K562 (cell line): ENCODE measurements at regions not wholly inside any gene's neighbourhood (a gene's known extent, or its start where the extent isn't known, plus 50 kb on each side); places are given as distances from the start of the nearest gene placed in this dataset.

Source experiments
- ATAC-seq: fragments of 200-7000 bp; cut with Tn5 transposase; 3 replicates; pipeline ENCODE4 v1.9.1; 2020; ENCODE audit warnings: moderate library complexity
- BruUV-seq: library from RNA; stranded (reverse); fragments of 400-500 nt; replicated peaks from 2 replicates; lab custom pipeline; 2021; lab: Mats Ljungman, UMichigan
- CTCF ChIA-PET: fragments of 300-600 bp; formaldehyde crosslinking; extraction: SDS; loops from one replicate; lab custom pipeline; 2021; ENCODE audit warnings: low intra/inter-chr PET ratio; lab: Yijun Ruan, JAX
- POLR2A ChIA-PET: fragments of 300-600, 350-650 bp; sonication (Branson Sonifier 250); formaldehyde crosslinking; extraction: SDS; loops from one replicate; lab custom pipeline; 2021; ENCODE audit warnings: antibody characterized with exemption, inconsistent platforms; lab: Yijun Ruan, JAX
- DNase-seq, 4 experiments: peaks; one replicate each; pipeline versions ENCODE4 v3.0.0 to v3.0.0-alpha.2; 2011 to 2018; ENCODE audit warnings: low spot score in 3 of 4, mixed read lengths in 3 of 4; ENCODE audit errors: extremely low read depth in 1 of 4
- FAIRE-seq: peaks from 2 replicates; lab custom pipeline; 2011; peaks lifted over from hg19 to GRCh38; lab: Jason Lieb, UNC
- H2AFZ ChIP-seq: 2 replicates; pipeline ENCODE4 v1.6.0; 2011; ENCODE audit warnings: low read depth, low read length, control low read depth, inconsistent platforms
- H3K27ac ChIP-seq: fragments of 200-600 bp; 3 replicates; pipeline ENCODE4 v1.8.0; 2011; ENCODE audit warnings: low read depth, mild to moderate bottlenecking, control low read depth, inconsistent platforms, low read length, moderate library complexity, mixed read lengths; ENCODE audit errors: extremely low read depth
- H3K27me3 ChIP-seq, 2 experiments: fragments of 300-600 bp in 1 of 2; 2 replicates in 1 of 2; 3 replicates in 1 of 2; pipeline versions ENCODE4 v1.6.0 to v1.8.0; 2011; ENCODE audit warnings: inconsistent platforms in 2 of 2, low read length in 2 of 2, mild to moderate bottlenecking in 1 of 2, mixed read lengths in 1 of 2, moderate library complexity in 1 of 2; ENCODE audit not compliant: control insufficient read depth in 2 of 2, insufficient read depth in 2 of 2
- H3K36me3 ChIP-seq: fragments of 300-600 bp; 3 replicates; pipeline ENCODE4 v1.8.0; 2011; ENCODE audit warnings: mild to moderate bottlenecking, low read length, inconsistent platforms; ENCODE audit not compliant: control insufficient read depth, insufficient read depth
- H3K4me1 ChIP-seq, 2 experiments: fragments of 200-600 bp in 1 of 2; replicated peaks in 1 of 2; 2 replicates in 1 of 2; 3 replicates in 1 of 2; pipeline versions ENCODE4 v1.5.1 to v1.8.0; 2011; ENCODE audit warnings: inconsistent platforms in 2 of 2, low read length in 2 of 2, mild to moderate bottlenecking in 1 of 2, mixed read lengths in 1 of 2, moderate library complexity in 1 of 2; ENCODE audit not compliant: control insufficient read depth in 2 of 2, insufficient read depth in 2 of 2
- H3K4me2 ChIP-seq: 2 replicates; pipeline ENCODE4 v1.6.1; 2011; ENCODE audit warnings: low read length, control low read depth, inconsistent platforms, mixed read lengths; ENCODE audit not compliant: insufficient read depth
- H3K4me3 ChIP-seq: fragments of 200-600 bp; sonication (generic), shearing (Covaris generic); 2 replicates; pipeline ENCODE4 v1.5.1; 2016; ENCODE audit warnings: control low read depth, inconsistent platforms
- H3K79me2 ChIP-seq: fragments of 200-600 bp; 3 replicates; pipeline ENCODE4 v1.8.0; 2011; ENCODE audit warnings: low read length, inconsistent platforms; ENCODE audit not compliant: control insufficient read depth, insufficient read depth
- H3K9ac ChIP-seq, 2 experiments: 2 replicates each; pipeline versions ENCODE4 v1.6.0 to v1.6.1; 2011; ENCODE audit warnings: low read depth in 2 of 2, low read length in 2 of 2, control low read depth in 1 of 2, inconsistent platforms in 1 of 2, mild to moderate bottlenecking in 1 of 2, mixed read lengths in 1 of 2; ENCODE audit not compliant: insufficient read depth in 1 of 2
- H3K9me1 ChIP-seq: one replicate; pipeline ENCODE4 v1.6.0; 2011; ENCODE audit warnings: inconsistent platforms, mild to moderate bottlenecking, low read length, moderate library complexity; ENCODE audit not compliant: control insufficient read depth, insufficient read depth
- H3K9me3 ChIP-seq: replicated peaks from 2 replicates; pipeline ENCODE4 v1.5.1; 2011; ENCODE audit warnings: low read depth, low read length, inconsistent platforms; ENCODE audit not compliant: control insufficient read depth, insufficient read depth
- H4K20me1 ChIP-seq: replicated peaks from 2 replicates; pipeline ENCODE4 v1.6.1; 2011; ENCODE audit warnings: low read length, inconsistent platforms, mixed read lengths; ENCODE audit not compliant: control insufficient read depth, insufficient read depth
- WGBS: fragments of 100-300 bp; shearing (Covaris generic); methylation state at CpG from one replicate; pipeline ENCODE4 v1.1.6; 2016; ENCODE audit warnings: low coverage, mixed read lengths; ENCODE audit not compliant: insufficient coverage; ENCODE audit errors: missing lambda C conversion rate; 5-methylcytosine and 5-hydroxymethylcytosine counted together
- in situ Hi-C: fragments of 300-500 bp; cut with MboI; formaldehyde crosslinking; loops from 4 replicates; pipeline ENCODE4 v1.15.0; 2018; ENCODE audit warnings: inconsistent platforms, mixed read lengths
- intact Hi-C: fragments of 100-400 bp; cut with micrococcal nuclease; formaldehyde crosslinking; loops from 2 replicates; pipeline ENCODE4 v1.14.2; 2022
- TF ChIP-seq, protein P1 (sequence below): fragments of 200-600 bp; sonication (generic); IDR thresholded peaks from one replicate; pipeline ENCODE4 v1.6.1; 2012; ENCODE audit warnings: mild to moderate bottlenecking, low read depth, low read length, inconsistent platforms

DNA sequence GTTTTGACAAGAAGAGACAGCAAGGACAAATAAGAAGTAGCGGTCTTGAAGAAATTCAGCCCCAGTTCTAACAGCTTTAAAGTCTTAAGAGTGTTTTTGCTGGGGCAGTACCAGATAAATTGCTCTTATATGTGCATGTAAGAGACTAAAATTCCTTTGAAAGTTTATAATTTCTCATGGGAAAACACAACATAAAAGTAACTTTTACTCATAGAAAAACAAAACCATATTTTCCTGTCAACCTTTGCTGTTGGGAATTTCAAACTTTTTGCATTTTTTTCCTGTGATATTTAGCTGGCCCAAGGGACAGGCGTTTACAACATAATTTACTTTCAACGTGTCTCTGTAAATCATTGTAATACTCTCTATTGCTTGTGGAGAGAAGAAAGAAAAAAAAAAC, 767.8 kb upstream of the ZEB2 start:
- H3K27ac ChIP-seq = no peak overlapping the region
- WGBS = 46% methylated on average over 3 of the region's 3 CpGs
- H4K20me1 ChIP-seq = no peaks in the 10 kb centered on the region
- H3K9ac ChIP-seq = no peak overlapping the region
- no peaks in the 10 kb centered on the region for H3K79me2 ChIP-seq
- TF ChIP-seq, protein P1, sequence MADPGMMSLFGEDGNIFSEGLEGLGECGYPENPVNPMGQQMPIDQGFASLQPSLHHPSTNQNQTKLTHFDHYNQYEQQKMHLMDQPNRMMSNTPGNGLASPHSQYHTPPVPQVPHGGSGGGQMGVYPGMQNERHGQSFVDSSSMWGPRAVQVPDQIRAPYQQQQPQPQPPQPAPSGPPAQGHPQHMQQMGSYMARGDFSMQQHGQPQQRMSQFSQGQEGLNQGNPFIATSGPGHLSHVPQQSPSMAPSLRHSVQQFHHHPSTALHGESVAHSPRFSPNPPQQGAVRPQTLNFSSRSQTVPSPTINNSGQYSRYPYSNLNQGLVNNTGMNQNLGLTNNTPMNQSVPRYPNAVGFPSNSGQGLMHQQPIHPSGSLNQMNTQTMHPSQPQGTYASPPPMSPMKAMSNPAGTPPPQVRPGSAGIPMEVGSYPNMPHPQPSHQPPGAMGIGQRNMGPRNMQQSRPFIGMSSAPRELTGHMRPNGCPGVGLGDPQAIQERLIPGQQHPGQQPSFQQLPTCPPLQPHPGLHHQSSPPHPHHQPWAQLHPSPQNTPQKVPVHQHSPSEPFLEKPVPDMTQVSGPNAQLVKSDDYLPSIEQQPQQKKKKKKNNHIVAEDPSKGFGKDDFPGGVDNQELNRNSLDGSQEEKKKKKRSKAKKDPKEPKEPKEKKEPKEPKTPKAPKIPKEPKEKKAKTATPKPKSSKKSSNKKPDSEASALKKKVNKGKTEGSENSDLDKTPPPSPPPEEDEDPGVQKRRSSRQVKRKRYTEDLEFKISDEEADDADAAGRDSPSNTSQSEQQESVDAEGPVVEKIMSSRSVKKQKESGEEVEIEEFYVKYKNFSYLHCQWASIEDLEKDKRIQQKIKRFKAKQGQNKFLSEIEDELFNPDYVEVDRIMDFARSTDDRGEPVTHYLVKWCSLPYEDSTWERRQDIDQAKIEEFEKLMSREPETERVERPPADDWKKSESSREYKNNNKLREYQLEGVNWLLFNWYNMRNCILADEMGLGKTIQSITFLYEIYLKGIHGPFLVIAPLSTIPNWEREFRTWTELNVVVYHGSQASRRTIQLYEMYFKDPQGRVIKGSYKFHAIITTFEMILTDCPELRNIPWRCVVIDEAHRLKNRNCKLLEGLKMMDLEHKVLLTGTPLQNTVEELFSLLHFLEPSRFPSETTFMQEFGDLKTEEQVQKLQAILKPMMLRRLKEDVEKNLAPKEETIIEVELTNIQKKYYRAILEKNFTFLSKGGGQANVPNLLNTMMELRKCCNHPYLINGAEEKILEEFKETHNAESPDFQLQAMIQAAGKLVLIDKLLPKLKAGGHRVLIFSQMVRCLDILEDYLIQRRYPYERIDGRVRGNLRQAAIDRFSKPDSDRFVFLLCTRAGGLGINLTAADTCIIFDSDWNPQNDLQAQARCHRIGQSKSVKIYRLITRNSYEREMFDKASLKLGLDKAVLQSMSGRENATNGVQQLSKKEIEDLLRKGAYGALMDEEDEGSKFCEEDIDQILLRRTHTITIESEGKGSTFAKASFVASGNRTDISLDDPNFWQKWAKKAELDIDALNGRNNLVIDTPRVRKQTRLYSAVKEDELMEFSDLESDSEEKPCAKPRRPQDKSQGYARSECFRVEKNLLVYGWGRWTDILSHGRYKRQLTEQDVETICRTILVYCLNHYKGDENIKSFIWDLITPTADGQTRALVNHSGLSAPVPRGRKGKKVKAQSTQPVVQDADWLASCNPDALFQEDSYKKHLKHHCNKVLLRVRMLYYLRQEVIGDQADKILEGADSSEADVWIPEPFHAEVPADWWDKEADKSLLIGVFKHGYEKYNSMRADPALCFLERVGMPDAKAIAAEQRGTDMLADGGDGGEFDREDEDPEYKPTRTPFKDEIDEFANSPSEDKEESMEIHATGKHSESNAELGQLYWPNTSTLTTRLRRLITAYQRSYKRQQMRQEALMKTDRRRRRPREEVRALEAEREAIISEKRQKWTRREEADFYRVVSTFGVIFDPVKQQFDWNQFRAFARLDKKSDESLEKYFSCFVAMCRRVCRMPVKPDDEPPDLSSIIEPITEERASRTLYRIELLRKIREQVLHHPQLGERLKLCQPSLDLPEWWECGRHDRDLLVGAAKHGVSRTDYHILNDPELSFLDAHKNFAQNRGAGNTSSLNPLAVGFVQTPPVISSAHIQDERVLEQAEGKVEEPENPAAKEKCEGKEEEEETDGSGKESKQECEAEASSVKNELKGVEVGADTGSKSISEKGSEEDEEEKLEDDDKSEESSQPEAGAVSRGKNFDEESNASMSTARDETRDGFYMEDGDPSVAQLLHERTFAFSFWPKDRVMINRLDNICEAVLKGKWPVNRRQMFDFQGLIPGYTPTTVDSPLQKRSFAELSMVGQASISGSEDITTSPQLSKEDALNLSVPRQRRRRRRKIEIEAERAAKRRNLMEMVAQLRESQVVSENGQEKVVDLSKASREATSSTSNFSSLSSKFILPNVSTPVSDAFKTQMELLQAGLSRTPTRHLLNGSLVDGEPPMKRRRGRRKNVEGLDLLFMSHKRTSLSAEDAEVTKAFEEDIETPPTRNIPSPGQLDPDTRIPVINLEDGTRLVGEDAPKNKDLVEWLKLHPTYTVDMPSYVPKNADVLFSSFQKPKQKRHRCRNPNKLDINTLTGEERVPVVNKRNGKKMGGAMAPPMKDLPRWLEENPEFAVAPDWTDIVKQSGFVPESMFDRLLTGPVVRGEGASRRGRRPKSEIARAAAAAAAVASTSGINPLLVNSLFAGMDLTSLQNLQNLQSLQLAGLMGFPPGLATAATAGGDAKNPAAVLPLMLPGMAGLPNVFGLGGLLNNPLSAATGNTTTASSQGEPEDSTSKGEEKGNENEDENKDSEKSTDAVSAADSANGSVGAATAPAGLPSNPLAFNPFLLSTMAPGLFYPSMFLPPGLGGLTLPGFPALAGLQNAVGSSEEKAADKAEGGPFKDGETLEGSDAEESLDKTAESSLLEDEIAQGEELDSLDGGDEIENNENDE = no peak
- TF ChIP-seq, all 486 proteins: peak for 0
- no peaks in the 10 kb centered on the region for H3K36me3 ChIP-seq
- H3K4me2 ChIP-seq = no peak overlapping the region
- CTCF ChIA-PET = no interaction called here
- POLR2A ChIA-PET = no interaction called here
- no peak for ATAC-seq
- H3K9me3 ChIP-seq = no peaks in the 10 kb centered on the region
- H2AFZ ChIP-seq = no peak overlapping the region
- no TSS peak for BruUV-seq
- H3K4me1 ChIP-seq = peaks cover 0 to 2% of the 10 kb centered on the region in 2 experiments; a peak in 2 of 5 replicates
- intact Hi-C loops (no loop called here), in situ Hi-C loops (no loop called here)
- no peak overlapping the region for H3K4me3 ChIP-seq
- DNase-seq = no peak
- H3K9me1 ChIP-seq = no peaks in the 10 kb centered on the region
- H3K27me3 ChIP-seq = no peaks in the 10 kb centered on the region
- no peak for FAIRE-seq
